ENCODE measurements at regions not wholly inside any gene's neighbourhood (a gene's known extent, or its start where the extent isn't known, plus 50 kb on each side); places are given as distances from the start of the nearest gene placed in this dataset.

- no peak overlapping the region for H3K4me3 ChIP-seq (ENCODE audit: low read depth in 1 of 2, low read length in 2 of 2)
- DNase-seq, result no peak
- no peak for TF ChIP-seq EZH2 (IDR thresholded peaks at IDR 0.05; ENCODE audit: borderline replicate concordance, low read depth, low read length, severe bottlenecking)
- no peak for TF ChIP-seq CTCF (IDR thresholded peaks at IDR 0.05; ENCODE audit: borderline replicate concordance, extremely low read depth, low read length, poor library complexity, severe bottlenecking)
- H2AFZ ChIP-seq (ENCODE audit: low read depth, low read length), result no peak overlapping the region
- H3K27ac ChIP-seq (ENCODE audit: low read length), result no peak overlapping the region
- H3K4me1 ChIP-seq (ENCODE audit: insufficient read depth, low read length), result no peaks in the 10 kb centered on the region
- no peak overlapping the region for H3K4me2 ChIP-seq (ENCODE audit: insufficient read depth, low read length)
- no peaks in the 10 kb centered on the region for H3K79me2 ChIP-seq (ENCODE audit: insufficient read depth, low read length)
- H3K36me3 ChIP-seq (ENCODE audit: insufficient read depth, low read length), result no peaks in the 10 kb centered on the region
- H3K27me3 ChIP-seq (ENCODE audit: insufficient read depth, low read length, poor library complexity), result no peaks in the 10 kb centered on the region
- no peak for ATAC-seq (ENCODE audit: insufficient read depth, low read depth)
- H3K9me3 ChIP-seq (ENCODE audit: insufficient read depth, low read length, severe bottlenecking), result no peaks in the 10 kb centered on the region
- no peak overlapping the region for H3K9ac ChIP-seq (ENCODE audit: low read depth, low read length)
- H4K20me1 ChIP-seq (ENCODE audit: insufficient read depth, low read length), result no peaks in the 10 kb centered on the region
Measured at GRCh38 chr10:50992356-50992901, 81.9 kb upstream of the PRKG1 start.

- DNase-seq (no peak), ATAC-seq (ENCODE audit: insufficient read depth, low read depth) (no peak)
- Histone ChIP-seq H4K20me1 (ENCODE audit: insufficient read depth, low read length) (no peaks in the 10 kb centered on the region), H3K27me3 (ENCODE audit: insufficient read depth, low read length, poor library complexity) (no peaks in the 10 kb centered on the region), H2AFZ (ENCODE audit: low read depth, low read length) (no peak overlapping the region), H3K36me3 (ENCODE audit: insufficient read depth, low read length) (no peaks in the 10 kb centered on the region), H3K9ac (ENCODE audit: low read depth, low read length) (no peak overlapping the region), H3K9me3 (ENCODE audit: insufficient read depth, low read length, severe bottlenecking) (no peaks in the 10 kb centered on the region), H3K4me2 (ENCODE audit: insufficient read depth, low read length) (no peak overlapping the region), H3K79me2 (ENCODE audit: insufficient read depth, low read length) (no peaks in the 10 kb centered on the region), H3K27ac (ENCODE audit: low read length) (no peak overlapping the region), H3K4me3 (ENCODE audit: low read depth in 1 of 2, low read length in 2 of 2) (no peak overlapping the region), H3K4me1 (ENCODE audit: insufficient read depth, low read length) (no peaks in the 10 kb centered on the region)
- no peak for TF ChIP-seq EZH2 (IDR thresholded peaks at IDR 0.05; ENCODE audit: borderline replicate concordance, low read depth, low read length, severe bottlenecking)
- no peak for TF ChIP-seq CTCF (IDR thresholded peaks at IDR 0.05; ENCODE audit: borderline replicate concordance, extremely low read depth, low read length, poor library complexity, severe bottlenecking)
Measured at GRCh38 chr10:50992972-50993766, 81.1 kb upstream of the PRKG1 start.

GRCh38 chr10:50993771-50994251 is 80.5 kb upstream of the PRKG1 start:
- H3K9me3 ChIP-seq (ENCODE audit: insufficient read depth, low read length, severe bottlenecking), result no peaks in the 10 kb centered on the region
- ATAC-seq (ENCODE audit: insufficient read depth, low read depth) (no peak), DNase-seq (no peak)
- no peak overlapping the region for H3K9ac ChIP-seq (ENCODE audit: low read depth, low read length)
- no peak overlapping the region for H3K27ac ChIP-seq (ENCODE audit: low read length)
- H2AFZ ChIP-seq (ENCODE audit: low read depth, low read length), result no peak overlapping the region
- H3K4me3 ChIP-seq (ENCODE audit: low read depth in 1 of 2, low read length in 2 of 2), result no peak overlapping the region
- H3K4me2 ChIP-seq (ENCODE audit: insufficient read depth, low read length), result no peak overlapping the region
- no peaks in the 10 kb centered on the region for H4K20me1 ChIP-seq (ENCODE audit: insufficient read depth, low read length)
- no peaks in the 10 kb centered on the region for H3K36me3 ChIP-seq (ENCODE audit: insufficient read depth, low read length)
- no peaks in the 10 kb centered on the region for H3K79me2 ChIP-seq (ENCODE audit: insufficient read depth, low read length)
- H3K27me3 ChIP-seq (ENCODE audit: insufficient read depth, low read length, poor library complexity), result no peaks in the 10 kb centered on the region
- no peaks in the 10 kb centered on the region for H3K4me1 ChIP-seq (ENCODE audit: insufficient read depth, low read length)
- TF ChIP-seq CTCF (IDR thresholded peaks at IDR 0.05; ENCODE audit: borderline replicate concordance, extremely low read depth, low read length, poor library complexity, severe bottlenecking) (no peak), EZH2 (IDR thresholded peaks at IDR 0.05; ENCODE audit: borderline replicate concordance, low read depth, low read length, severe bottlenecking) (no peak)
